ENCODE measurements at regions not wholly inside any gene's neighbourhood (a gene's known extent, or its start where the extent isn't known, plus 50 kb on each side); places are given as distances from the start of the nearest gene placed in this dataset.

DNA sequence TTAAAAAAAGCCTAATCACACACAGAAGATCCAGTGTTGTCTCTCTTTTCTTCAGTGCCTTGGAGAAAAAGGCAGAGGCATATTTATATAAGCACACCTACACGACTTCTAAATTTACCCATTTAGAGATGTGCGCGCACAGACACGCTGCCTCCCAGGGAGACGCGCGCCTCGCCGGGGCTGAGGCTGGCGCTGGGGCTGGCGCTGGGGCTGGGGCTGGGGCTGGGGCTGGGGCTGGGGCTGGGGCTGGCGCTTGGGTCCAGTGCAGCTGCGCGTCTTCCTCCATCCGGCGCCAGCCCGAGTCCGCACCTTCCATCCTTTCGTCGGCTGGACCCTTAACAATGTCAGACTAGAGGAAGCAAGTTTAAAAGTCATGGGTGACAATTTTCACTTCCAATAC is 118.4 kb upstream of the ARID2 start:
- Histone ChIP-seq H3K9me3 (peaks cover 0 to 1% (median 0%) of the 10 kb centered on the region in 3 donors), H3K27me3 (no peaks in the 10 kb centered on the region), H3K4me1 (peaks cover 0 to 11% (median 0%) of the 10 kb centered on the region in 4 donors), H3K27ac (no peak overlapping the region), H3K36me3 (no peaks in the 10 kb centered on the region), H3K4me3 (peak overlapping the region; percentile 26 to 36)
- intact Hi-C loops (cut with DNase I; ENCODE audit: low total_unique reads) = no loop called here
- no peak for DNase-seq
- TF ChIP-seq, protein P1, sequence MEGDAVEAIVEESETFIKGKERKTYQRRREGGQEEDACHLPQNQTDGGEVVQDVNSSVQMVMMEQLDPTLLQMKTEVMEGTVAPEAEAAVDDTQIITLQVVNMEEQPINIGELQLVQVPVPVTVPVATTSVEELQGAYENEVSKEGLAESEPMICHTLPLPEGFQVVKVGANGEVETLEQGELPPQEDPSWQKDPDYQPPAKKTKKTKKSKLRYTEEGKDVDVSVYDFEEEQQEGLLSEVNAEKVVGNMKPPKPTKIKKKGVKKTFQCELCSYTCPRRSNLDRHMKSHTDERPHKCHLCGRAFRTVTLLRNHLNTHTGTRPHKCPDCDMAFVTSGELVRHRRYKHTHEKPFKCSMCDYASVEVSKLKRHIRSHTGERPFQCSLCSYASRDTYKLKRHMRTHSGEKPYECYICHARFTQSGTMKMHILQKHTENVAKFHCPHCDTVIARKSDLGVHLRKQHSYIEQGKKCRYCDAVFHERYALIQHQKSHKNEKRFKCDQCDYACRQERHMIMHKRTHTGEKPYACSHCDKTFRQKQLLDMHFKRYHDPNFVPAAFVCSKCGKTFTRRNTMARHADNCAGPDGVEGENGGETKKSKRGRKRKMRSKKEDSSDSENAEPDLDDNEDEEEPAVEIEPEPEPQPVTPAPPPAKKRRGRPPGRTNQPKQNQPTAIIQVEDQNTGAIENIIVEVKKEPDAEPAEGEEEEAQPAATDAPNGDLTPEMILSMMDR (IDR thresholded peaks at IDR 0.05) = no peak

DNA sequence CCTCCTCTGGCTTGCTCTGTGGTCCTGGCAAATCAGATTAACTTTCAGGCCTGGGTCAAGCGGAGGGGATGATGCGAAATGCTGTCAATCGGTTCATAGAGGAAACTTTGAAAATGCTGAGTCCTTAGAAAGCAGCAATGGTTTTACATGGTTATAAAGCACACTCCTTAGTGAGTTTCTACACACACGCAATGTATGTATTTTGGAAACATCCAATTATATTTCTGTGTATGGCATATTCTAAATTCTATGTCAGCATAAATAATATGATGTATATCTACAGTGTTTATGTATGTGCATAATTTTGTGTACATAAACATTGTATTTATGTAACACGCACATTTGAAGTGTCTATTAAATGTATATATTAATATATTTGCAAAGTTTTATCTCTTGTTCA is 118.0 kb upstream of the ARID2 start:
- no peak for DNase-seq
- Histone ChIP-seq H3K27ac (no peak overlapping the region), H3K27me3 (no peaks in the 10 kb centered on the region), H3K4me3 (peak overlapping the region in 1 of 2 donors; percentile 36), H3K9me3 (no peaks in the 10 kb centered on the region), H3K36me3 (no peaks in the 10 kb centered on the region), H3K4me1 (peaks cover 0 to 11% (median 0%) of the 10 kb centered on the region in 4 donors)
- intact Hi-C loops (cut with DNase I; ENCODE audit: low total_unique reads) = no loop called here
- TF ChIP-seq, protein P1 (IDR thresholded peaks at IDR 0.05) = no peak

DNA sequence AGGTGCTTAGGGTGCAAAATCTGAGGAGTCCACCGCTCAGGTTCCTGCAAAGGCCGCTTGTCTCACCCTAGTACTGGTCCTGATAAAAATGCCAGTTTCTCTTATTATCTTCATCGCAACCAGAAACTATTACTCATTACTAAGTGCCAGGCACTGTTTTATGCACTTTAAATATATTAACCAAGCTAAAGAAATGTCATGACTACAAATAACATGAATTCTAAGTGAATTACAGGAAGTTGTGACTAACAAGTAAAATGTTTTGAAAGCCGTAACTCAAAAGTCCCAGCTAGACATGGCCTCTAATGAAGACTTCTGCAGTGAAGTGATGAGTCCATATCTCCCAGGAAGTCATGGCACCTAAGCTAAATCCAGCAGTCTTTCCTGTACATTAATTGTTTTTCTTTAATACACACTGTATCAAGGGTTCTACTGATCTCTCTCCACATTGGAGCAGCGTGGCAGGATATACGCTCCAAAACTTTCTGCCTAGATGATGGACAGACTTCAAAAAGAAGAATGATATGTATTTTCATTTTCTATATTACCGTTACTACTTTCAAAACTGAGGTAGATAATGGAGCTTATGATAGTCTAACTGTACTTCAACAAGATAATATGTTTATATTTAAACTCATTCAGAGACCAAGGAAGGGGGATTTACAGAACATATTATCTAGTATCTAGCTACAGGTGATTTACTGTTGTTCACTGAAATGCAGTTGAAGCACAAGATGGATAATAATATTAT is 117.3 kb upstream of the ARID2 start:
- no peak overlapping the region for H3K4me3 ChIP-seq
- H3K9me3 ChIP-seq = no peaks in the 10 kb centered on the region
- no peak overlapping the region for H3K27ac ChIP-seq
- intact Hi-C loops (cut with DNase I; ENCODE audit: low total_unique reads) = no loop called here
- no peak for DNase-seq
- TF ChIP-seq, protein P1 (IDR thresholded peaks at IDR 0.05) = no peak
- H3K4me1 ChIP-seq = peaks cover 0 to 11% (median 0%) of the 10 kb centered on the region in 4 donors
- H3K27me3 ChIP-seq = no peaks in the 10 kb centered on the region
- H3K36me3 ChIP-seq = no peaks in the 10 kb centered on the region

DNA sequence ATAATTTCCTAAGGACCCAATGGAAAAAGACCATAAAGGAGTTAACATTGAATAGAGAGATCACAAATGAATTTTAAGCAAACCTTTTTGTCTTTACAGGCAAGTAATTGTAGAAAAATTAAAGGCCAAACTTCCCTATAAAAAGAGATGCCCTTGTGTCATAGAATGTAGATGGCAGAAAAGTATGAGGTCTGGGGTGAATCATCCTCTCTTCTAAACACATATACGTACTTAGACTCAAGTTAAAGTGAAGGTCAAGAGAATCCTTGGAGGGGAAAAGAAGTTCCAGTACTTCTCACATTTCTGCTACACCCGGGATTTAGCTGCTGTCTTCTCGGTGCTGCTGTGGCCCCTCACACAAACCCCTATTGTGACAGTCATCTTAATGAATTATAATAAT is 116.2 kb upstream of the ARID2 start:
- H3K36me3 ChIP-seq = no peaks in the 10 kb centered on the region
- no peak for DNase-seq
- peaks cover 0 to 11% (median 0%) of the 10 kb centered on the region in 4 donors for H3K4me1 ChIP-seq
- H3K9me3 ChIP-seq = no peaks in the 10 kb centered on the region
- H3K4me3 ChIP-seq = no peak overlapping the region
- TF ChIP-seq, protein P1 (IDR thresholded peaks at IDR 0.05) = no peak
- H3K27ac ChIP-seq = no peak overlapping the region
- no peaks in the 10 kb centered on the region for H3K27me3 ChIP-seq
- intact Hi-C loops (cut with DNase I; ENCODE audit: low total_unique reads) = no loop called here

DNA sequence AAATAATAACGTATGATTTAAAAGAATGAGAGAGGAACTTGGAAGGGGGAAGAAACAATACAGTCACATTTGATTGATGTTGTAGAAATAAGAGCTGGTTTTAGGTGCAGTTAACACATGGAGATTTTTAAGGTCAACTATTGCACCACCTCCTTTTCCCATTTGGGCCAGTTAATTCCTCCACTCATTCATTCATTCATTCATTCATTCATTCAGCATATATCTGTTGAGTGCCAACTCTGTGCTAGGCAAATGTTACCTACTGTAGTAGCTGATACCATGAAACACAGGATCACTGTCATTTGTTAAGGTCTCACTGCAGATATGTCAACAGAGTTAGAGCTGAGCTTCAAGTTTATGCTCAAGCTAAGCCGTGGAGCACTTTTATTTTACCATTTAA is 115.7 kb upstream of the ARID2 start:
- Histone ChIP-seq H3K4me1 (peaks cover 0 to 11% (median 0%) of the 10 kb centered on the region in 4 donors), H3K27ac (no peak overlapping the region), H3K27me3 (no peaks in the 10 kb centered on the region), H3K4me3 (no peak overlapping the region), H3K36me3 (no peaks in the 10 kb centered on the region), H3K9me3 (no peaks in the 10 kb centered on the region)
- TF ChIP-seq, protein P1 (IDR thresholded peaks at IDR 0.05) = no peak
- intact Hi-C loops (cut with DNase I; ENCODE audit: low total_unique reads) = no loop called here
- DNase-seq = no peak

Measured in tibial artery (tissue), 4 donors.